ENCODE measurements at regions not wholly inside any gene's neighbourhood (a gene's known extent, or its start where the extent isn't known, plus 50 kb on each side); places are given as distances from the start of the nearest gene placed in this dataset.

DNA sequence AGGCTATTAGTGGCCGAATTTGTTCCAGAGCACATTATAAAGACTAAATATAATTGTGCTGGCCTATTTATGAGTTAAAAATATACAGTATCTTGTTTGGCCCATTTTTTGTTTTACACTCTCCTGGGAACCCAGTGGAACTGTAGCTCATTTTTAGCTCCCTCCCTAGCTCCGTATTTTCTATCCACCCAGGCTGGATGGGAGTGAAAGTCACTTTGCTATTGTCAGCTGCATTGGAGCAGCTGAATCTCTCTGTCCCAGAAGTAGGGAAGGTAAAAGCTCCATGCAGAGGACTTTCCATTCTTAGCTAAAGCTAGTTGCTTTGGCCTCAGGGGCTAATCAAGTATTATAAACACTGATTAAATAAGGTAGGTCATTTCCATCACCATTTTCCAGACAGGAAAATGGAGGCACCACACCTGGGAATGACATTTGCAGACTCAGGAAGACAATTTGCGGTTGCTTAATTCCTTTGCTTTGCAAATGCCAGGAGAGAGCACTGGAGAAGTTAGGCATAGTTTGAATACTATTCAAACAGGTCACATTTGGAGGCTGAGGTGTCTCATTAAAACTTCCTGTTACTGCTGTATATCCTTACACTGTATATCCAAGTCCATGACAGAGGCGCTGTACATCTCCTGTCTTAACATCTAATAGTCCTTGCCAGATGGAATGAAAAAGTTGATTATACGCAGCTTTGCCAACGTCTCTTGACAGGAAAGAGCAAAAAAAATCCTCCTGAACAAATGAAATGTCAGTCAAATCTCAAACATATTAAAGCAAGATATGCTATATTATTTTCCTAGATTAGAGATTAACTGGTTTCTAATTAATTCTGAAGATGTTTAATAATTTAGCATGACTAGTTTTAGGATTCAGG is 338.1 kb upstream of the KIRREL3 start:
- Histone ChIP-seq H3K27ac (no peak overlapping the region), H3K9me3 (no peaks in the 10 kb centered on the region), H3K36me3 (no peaks in the 10 kb centered on the region), H3K4me1 (no peaks in the 10 kb centered on the region), H3K4me3 (no peak overlapping the region), H3K27me3 (peaks cover 0 to 7% (median 0%) of the 10 kb centered on the region in 4 donors)
- WGBS, 2 donors: 54 to 68% methylated on average over 6 of the region's 6 CpGs
- FAIRE-seq (no peak), DNase-seq (no peak), ATAC-seq (no peak)
- intact Hi-C loops (cut with DNase I): no loop called here
- TF ChIP-seq, protein P1, sequence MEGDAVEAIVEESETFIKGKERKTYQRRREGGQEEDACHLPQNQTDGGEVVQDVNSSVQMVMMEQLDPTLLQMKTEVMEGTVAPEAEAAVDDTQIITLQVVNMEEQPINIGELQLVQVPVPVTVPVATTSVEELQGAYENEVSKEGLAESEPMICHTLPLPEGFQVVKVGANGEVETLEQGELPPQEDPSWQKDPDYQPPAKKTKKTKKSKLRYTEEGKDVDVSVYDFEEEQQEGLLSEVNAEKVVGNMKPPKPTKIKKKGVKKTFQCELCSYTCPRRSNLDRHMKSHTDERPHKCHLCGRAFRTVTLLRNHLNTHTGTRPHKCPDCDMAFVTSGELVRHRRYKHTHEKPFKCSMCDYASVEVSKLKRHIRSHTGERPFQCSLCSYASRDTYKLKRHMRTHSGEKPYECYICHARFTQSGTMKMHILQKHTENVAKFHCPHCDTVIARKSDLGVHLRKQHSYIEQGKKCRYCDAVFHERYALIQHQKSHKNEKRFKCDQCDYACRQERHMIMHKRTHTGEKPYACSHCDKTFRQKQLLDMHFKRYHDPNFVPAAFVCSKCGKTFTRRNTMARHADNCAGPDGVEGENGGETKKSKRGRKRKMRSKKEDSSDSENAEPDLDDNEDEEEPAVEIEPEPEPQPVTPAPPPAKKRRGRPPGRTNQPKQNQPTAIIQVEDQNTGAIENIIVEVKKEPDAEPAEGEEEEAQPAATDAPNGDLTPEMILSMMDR (IDR thresholded peaks at IDR 0.05): no peak

DNA sequence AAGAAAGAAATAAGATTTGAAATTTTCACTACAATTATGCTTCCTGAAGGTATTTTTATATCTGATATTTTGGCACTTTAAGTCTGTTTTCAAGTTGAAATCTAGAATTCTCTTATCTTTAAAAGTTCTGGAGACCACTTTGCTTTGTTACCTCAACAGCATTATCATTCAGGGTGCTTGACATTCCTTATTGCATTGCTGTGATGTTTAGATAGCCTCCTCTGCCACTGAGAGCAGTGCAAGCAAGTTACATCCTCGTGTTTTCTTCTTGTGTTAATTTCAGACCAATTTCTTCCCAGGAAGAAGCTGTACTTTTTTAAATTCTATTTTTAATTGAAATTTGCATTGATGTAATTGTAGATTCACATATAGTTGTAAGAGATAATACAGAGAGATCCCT is 333.9 kb upstream of the KIRREL3 start:
- DNase-seq (no peak), ATAC-seq (no peak), FAIRE-seq (no peak)
- H3K36me3 ChIP-seq: no peaks in the 10 kb centered on the region
- H3K27ac ChIP-seq: no peak overlapping the region
- TF ChIP-seq, protein P1 (IDR thresholded peaks at IDR 0.05): no peak
- no peak overlapping the region for H3K4me3 ChIP-seq
- peaks cover 0 to 7% (median 0%) of the 10 kb centered on the region in 4 donors for H3K27me3 ChIP-seq
- no peaks in the 10 kb centered on the region for H3K4me1 ChIP-seq
- intact Hi-C loops (cut with DNase I): no loop called here
- H3K9me3 ChIP-seq: no peaks in the 10 kb centered on the region
- WGBS, 2 donors: 35 to 45% methylated on average over 1 of the region's 1 CpG

DNA sequence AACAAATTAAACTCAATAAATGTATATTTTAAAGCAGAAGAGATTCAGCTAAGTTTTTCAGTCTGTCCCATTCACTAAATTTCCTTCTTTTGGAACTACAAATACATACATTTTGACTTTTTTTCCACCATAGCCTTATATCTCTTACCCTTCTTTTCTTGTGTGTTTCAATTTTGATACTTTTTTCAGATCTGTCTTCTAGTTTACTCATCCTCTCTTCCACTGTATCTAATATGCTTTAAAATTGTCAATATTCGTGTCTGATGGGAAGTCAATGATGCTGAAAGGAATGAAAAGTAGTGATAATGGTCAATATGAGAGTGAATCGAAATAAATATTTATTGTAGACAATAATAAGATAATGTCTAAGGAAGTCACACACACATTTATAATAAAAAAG is 332.3 kb upstream of the KIRREL3 start:
- intact Hi-C loops (cut with DNase I): no loop called here
- ATAC-seq (no peak), FAIRE-seq (no peak), DNase-seq (no peak)
- Histone ChIP-seq H3K36me3 (no peaks in the 10 kb centered on the region), H3K4me1 (no peaks in the 10 kb centered on the region), H3K4me3 (no peak overlapping the region), H3K27me3 (peaks cover 0 to 2% (median 0%) of the 10 kb centered on the region in 4 donors), H3K9me3 (no peaks in the 10 kb centered on the region), H3K27ac (no peak overlapping the region)
- 38 to 58% methylated on average over 2 of the region's 2 CpGs for WGBS, 2 donors
- TF ChIP-seq, protein P1 (IDR thresholded peaks at IDR 0.05): no peak

DNA sequence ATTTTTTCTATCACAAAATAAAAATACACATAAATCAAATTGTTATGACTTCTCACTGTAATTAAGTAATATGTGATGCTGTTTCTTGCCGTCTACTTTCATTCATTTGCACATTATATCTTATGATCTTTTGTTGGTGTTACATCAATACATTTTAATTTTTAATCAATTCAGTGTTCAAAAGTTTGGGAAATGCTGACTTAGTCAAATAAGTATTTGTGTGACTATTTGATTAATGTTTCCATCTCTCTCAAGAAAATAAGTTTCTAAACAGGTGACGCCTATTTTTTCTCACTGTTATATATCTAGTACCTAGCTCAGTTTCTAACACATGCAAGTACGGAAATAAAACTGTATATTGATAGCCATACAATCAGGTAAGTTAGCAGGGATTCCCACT is 329.5 kb upstream of the KIRREL3 start:
- Histone ChIP-seq H3K9me3 (no peaks in the 10 kb centered on the region), H3K27me3 (no peaks in the 10 kb centered on the region), H3K27ac (no peak overlapping the region), H3K4me1 (no peaks in the 10 kb centered on the region), H3K36me3 (no peaks in the 10 kb centered on the region), H3K4me3 (no peak overlapping the region)
- intact Hi-C loops (cut with DNase I): no loop called here
- no peak for DNase-seq
- WGBS, 2 donors: 51 to 54% methylated on average over 3 of the region's 3 CpGs
- FAIRE-seq: no peak
- no peak for ATAC-seq
- TF ChIP-seq, protein P1 (IDR thresholded peaks at IDR 0.05): no peak

DNA sequence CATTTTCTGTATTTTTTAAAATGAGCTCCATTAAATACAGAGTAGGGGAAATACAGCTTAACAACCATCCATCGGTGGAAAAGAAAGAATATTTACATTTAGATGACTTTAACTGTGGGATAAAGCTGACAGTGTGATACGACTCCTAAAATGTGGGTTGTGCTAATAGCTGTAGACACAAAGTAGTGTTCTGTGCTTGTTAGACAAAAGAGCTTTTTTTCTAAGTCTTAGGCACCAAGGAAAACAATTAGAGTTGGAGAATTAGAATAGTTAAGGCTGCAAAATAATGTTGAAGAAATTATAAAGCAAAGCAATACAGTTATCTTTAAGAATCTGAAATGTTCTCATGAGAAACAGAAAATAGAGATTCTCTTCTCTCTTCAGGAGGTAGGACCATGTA is 307.7 kb upstream of the KIRREL3 start:
- intact Hi-C loops (cut with DNase I): no loop called here
- FAIRE-seq (no peak), DNase-seq (no peak), ATAC-seq (no peak)
- WGBS, 2 donors: 51 to 58% methylated on average over 2 of the region's 2 CpGs
- TF ChIP-seq, protein P1 (IDR thresholded peaks at IDR 0.05): no peak
- Histone ChIP-seq H3K27me3 (peaks cover 0 to 14% (median 2%) of the 10 kb centered on the region in 4 donors), H3K4me1 (no peaks in the 10 kb centered on the region), H3K36me3 (no peaks in the 10 kb centered on the region), H3K27ac (no peak overlapping the region), H3K9me3 (no peaks in the 10 kb centered on the region), H3K4me3 (no peak overlapping the region)

All from pancreas (tissue), 10 donors.